ENCODE measurements at regions not wholly inside any gene's neighbourhood (a gene's known extent, or its start where the extent isn't known, plus 50 kb on each side); places are given as distances from the start of the nearest gene placed in this dataset.

DNA sequence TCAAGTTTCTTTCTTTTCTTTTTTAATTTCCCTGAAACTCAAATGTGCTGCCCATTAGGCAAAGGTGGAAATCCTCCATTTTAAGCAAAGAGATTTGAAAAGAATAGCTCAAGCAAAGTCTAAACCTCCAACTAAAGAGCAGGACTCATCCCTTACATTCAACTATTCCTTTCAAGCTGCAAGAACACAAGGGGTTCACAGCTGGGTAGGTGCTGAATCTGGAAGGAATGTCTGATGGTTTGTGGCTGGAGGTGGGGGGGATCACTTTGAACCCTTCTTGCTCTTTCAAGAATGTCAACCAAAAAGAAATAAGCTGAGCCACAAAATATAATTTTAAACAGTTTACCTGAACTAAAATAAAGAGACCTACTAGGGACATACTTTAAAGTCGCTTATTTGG lies 375.7 kb upstream of the CDH10 start:
- ATAC-seq: peak; percentile 82
- H3K4me1 Mint-ChIP-seq: peaks cover 25% of the 10 kb centered on the region
- DNase-seq (ENCODE audit: low spot score): no peak
- no peak overlapping the region for H3K4me3 Mint-ChIP-seq
- H3K9me3 Mint-ChIP-seq: peaks cover 9% of the 10 kb centered on the region
- TF ChIP-seq, protein P1, sequence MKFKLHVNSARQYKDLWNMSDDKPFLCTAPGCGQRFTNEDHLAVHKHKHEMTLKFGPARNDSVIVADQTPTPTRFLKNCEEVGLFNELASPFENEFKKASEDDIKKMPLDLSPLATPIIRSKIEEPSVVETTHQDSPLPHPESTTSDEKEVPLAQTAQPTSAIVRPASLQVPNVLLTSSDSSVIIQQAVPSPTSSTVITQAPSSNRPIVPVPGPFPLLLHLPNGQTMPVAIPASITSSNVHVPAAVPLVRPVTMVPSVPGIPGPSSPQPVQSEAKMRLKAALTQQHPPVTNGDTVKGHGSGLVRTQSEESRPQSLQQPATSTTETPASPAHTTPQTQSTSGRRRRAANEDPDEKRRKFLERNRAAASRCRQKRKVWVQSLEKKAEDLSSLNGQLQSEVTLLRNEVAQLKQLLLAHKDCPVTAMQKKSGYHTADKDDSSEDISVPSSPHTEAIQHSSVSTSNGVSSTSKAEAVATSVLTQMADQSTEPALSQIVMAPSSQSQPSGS (CRISPR knock-in tag; IDR thresholded peaks at IDR 0.05; ENCODE audit: borderline replicate concordance, low read depth): no peak
- no peak for TF ChIP-seq ESRRA (CRISPR knock-in tag; IDR thresholded peaks at IDR 0.05; ENCODE audit: borderline replicate concordance)
- no peak for TF ChIP-seq PRRX2 (CRISPR knock-in tag; IDR thresholded peaks at IDR 0.05)
- TF ChIP-seq TEAD1 (CRISPR knock-in tag; IDR thresholded peaks at IDR 0.05): peak; percentile 52; the same call in 1 of the 2 replicates
- TF ChIP-seq, protein P2, sequence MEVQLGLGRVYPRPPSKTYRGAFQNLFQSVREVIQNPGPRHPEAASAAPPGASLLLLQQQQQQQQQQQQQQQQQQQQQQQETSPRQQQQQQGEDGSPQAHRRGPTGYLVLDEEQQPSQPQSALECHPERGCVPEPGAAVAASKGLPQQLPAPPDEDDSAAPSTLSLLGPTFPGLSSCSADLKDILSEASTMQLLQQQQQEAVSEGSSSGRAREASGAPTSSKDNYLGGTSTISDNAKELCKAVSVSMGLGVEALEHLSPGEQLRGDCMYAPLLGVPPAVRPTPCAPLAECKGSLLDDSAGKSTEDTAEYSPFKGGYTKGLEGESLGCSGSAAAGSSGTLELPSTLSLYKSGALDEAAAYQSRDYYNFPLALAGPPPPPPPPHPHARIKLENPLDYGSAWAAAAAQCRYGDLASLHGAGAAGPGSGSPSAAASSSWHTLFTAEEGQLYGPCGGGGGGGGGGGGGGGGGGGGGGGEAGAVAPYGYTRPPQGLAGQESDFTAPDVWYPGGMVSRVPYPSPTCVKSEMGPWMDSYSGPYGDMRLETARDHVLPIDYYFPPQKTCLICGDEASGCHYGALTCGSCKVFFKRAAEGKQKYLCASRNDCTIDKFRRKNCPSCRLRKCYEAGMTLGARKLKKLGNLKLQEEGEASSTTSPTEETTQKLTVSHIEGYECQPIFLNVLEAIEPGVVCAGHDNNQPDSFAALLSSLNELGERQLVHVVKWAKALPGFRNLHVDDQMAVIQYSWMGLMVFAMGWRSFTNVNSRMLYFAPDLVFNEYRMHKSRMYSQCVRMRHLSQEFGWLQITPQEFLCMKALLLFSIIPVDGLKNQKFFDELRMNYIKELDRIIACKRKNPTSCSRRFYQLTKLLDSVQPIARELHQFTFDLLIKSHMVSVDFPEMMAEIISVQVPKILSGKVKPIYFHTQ (CRISPR knock-in tag; IDR thresholded peaks at IDR 0.05): no peak
- TF ChIP-seq ZNF671 (CRISPR knock-in tag; IDR thresholded peaks at IDR 0.05): no peak
- no peaks in the 10 kb centered on the region for H3K27me3 Mint-ChIP-seq (ENCODE audit: low read depth)
- H3K36me3 Mint-ChIP-seq: no peaks in the 10 kb centered on the region
- no peak overlapping the region for H3K27ac Mint-ChIP-seq
- ChIA-PET POLR2A (no interaction called here), CTCF (no interaction called here)

DNA sequence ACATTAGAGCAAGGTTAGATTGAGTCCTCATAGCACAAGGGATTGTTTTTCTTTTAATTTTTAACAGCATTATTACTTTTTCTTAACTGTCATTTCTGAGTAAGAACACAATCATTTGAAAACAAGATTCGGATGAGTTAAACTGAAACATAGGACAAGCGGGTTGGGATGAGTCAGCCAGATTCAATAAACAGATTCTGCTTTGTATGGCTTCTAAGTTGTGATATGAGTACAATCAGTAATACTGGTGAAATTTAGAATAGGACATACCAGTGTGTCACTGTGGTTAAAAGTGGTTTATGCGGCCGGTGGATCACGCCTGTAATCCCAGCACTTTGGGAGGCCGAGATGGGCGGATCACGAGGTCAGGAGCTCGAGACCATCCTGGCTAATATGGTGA lies 364.3 kb upstream of the CDH10 start:
- Mint-ChIP-seq H3K4me3 (no peak overlapping the region), H3K9me3 (peaks cover 19% of the 10 kb centered on the region), H3K4me1 (peaks cover 5% of the 10 kb centered on the region; the same call in 1 of the 2 replicates), H3K36me3 (no peaks in the 10 kb centered on the region), H3K27me3 (ENCODE audit: low read depth) (no peaks in the 10 kb centered on the region), H3K27ac (no peak overlapping the region)
- ChIA-PET POLR2A (no interaction called here), CTCF (no interaction called here)
- no peak for ATAC-seq
- DNase-seq (ENCODE audit: low spot score): no peak
- TF ChIP-seq NFATC4 (CRISPR knock-in tag; IDR thresholded peaks at IDR 0.05) (no peak), ZNF138 (CRISPR knock-in tag; conservative IDR thresholded peaks at IDR 0.05) (no peak), FOXJ3 (CRISPR knock-in tag; IDR thresholded peaks at IDR 0.05; ENCODE audit: borderline replicate concordance) (no peak), ZNF671 (CRISPR knock-in tag; IDR thresholded peaks at IDR 0.05) (no peak), JUN (CRISPR knock-in tag; IDR thresholded peaks at IDR 0.05) (no peak), GABPB1 (CRISPR knock-in tag; IDR thresholded peaks at IDR 0.05) (no peak)
- TF ChIP-seq, protein P3, sequence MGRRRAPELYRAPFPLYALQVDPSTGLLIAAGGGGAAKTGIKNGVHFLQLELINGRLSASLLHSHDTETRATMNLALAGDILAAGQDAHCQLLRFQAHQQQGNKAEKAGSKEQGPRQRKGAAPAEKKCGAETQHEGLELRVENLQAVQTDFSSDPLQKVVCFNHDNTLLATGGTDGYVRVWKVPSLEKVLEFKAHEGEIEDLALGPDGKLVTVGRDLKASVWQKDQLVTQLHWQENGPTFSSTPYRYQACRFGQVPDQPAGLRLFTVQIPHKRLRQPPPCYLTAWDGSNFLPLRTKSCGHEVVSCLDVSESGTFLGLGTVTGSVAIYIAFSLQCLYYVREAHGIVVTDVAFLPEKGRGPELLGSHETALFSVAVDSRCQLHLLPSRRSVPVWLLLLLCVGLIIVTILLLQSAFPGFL (CRISPR knock-in tag; IDR thresholded peaks at IDR 0.05; ENCODE audit: borderline replicate concordance): no peak
- TF ChIP-seq, protein P4, sequence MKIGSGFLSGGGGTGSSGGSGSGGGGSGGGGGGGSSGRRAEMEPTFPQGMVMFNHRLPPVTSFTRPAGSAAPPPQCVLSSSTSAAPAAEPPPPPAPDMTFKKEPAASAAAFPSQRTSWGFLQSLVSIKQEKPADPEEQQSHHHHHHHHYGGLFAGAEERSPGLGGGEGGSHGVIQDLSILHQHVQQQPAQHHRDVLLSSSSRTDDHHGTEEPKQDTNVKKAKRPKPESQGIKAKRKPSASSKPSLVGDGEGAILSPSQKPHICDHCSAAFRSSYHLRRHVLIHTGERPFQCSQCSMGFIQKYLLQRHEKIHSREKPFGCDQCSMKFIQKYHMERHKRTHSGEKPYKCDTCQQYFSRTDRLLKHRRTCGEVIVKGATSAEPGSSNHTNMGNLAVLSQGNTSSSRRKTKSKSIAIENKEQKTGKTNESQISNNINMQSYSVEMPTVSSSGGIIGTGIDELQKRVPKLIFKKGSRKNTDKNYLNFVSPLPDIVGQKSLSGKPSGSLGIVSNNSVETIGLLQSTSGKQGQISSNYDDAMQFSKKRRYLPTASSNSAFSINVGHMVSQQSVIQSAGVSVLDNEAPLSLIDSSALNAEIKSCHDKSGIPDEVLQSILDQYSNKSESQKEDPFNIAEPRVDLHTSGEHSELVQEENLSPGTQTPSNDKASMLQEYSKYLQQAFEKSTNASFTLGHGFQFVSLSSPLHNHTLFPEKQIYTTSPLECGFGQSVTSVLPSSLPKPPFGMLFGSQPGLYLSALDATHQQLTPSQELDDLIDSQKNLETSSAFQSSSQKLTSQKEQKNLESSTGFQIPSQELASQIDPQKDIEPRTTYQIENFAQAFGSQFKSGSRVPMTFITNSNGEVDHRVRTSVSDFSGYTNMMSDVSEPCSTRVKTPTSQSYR (CRISPR knock-in tag; IDR thresholded peaks at IDR 0.05): no peak
- TF ChIP-seq, protein P5, sequence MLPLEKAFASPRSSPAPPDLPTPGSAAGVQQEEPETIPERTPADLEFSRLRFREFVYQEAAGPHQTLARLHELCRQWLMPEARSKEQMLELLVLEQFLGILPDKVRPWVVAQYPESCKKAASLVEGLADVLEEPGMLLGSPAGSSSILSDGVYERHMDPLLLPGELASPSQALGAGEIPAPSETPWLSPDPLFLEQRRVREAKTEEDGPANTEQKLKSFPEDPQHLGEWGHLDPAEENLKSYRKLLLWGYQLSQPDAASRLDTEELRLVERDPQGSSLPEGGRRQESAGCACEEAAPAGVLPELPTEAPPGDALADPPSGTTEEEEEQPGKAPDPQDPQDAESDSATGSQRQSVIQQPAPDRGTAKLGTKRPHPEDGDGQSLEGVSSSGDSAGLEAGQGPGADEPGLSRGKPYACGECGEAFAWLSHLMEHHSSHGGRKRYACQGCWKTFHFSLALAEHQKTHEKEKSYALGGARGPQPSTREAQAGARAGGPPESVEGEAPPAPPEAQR (CRISPR knock-in tag; IDR thresholded peaks at IDR 0.05): no peak
- TF ChIP-seq, protein P6, sequence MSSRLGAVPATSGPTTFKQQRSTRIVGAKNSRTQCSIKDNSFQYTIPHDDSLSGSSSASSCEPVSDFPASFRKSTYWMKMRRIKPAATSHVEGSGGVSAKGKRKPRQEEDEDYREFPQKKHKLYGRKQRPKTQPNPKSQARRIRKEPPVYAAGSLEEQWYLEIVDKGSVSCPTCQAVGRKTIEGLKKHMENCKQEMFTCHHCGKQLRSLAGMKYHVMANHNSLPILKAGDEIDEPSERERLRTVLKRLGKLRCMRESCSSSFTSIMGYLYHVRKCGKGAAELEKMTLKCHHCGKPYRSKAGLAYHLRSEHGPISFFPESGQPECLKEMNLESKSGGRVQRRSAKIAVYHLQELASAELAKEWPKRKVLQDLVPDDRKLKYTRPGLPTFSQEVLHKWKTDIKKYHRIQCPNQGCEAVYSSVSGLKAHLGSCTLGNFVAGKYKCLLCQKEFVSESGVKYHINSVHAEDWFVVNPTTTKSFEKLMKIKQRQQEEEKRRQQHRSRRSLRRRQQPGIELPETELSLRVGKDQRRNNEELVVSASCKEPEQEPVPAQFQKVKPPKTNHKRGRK (CRISPR knock-in tag; IDR thresholded peaks at IDR 0.05; ENCODE audit: borderline replicate concordance): no peak
- TF ChIP-seq, protein P7, sequence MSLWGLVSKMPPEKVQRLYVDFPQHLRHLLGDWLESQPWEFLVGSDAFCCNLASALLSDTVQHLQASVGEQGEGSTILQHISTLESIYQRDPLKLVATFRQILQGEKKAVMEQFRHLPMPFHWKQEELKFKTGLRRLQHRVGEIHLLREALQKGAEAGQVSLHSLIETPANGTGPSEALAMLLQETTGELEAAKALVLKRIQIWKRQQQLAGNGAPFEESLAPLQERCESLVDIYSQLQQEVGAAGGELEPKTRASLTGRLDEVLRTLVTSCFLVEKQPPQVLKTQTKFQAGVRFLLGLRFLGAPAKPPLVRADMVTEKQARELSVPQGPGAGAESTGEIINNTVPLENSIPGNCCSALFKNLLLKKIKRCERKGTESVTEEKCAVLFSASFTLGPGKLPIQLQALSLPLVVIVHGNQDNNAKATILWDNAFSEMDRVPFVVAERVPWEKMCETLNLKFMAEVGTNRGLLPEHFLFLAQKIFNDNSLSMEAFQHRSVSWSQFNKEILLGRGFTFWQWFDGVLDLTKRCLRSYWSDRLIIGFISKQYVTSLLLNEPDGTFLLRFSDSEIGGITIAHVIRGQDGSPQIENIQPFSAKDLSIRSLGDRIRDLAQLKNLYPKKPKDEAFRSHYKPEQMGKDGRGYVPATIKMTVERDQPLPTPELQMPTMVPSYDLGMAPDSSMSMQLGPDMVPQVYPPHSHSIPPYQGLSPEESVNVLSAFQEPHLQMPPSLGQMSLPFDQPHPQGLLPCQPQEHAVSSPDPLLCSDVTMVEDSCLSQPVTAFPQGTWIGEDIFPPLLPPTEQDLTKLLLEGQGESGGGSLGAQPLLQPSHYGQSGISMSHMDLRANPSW (CRISPR knock-in tag; conservative IDR thresholded peaks at IDR 0.05; ENCODE audit: low read depth): no peak
- TF ChIP-seq, protein P8, sequence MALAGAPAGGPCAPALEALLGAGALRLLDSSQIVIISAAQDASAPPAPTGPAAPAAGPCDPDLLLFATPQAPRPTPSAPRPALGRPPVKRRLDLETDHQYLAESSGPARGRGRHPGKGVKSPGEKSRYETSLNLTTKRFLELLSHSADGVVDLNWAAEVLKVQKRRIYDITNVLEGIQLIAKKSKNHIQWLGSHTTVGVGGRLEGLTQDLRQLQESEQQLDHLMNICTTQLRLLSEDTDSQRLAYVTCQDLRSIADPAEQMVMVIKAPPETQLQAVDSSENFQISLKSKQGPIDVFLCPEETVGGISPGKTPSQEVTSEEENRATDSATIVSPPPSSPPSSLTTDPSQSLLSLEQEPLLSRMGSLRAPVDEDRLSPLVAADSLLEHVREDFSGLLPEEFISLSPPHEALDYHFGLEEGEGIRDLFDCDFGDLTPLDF (CRISPR knock-in tag; IDR thresholded peaks at IDR 0.05): no peak
- TF ChIP-seq, protein P9, sequence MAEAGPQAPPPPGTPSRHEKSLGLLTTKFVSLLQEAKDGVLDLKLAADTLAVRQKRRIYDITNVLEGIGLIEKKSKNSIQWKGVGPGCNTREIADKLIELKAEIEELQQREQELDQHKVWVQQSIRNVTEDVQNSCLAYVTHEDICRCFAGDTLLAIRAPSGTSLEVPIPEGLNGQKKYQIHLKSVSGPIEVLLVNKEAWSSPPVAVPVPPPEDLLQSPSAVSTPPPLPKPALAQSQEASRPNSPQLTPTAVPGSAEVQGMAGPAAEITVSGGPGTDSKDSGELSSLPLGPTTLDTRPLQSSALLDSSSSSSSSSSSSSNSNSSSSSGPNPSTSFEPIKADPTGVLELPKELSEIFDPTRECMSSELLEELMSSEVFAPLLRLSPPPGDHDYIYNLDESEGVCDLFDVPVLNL (CRISPR knock-in tag; IDR thresholded peaks at IDR 0.05; ENCODE audit: borderline replicate concordance, low read depth): no peak

All from WTC11 (cell line).